Activated CD4-positive, CD25-positive, alpha-beta regulatory T cell treated with anti-CD3 and anti-CD28 coated beads, Interleukin-2, amount 50 U/mL, for 24 hours (primary cell): ENCODE measurements at regions not wholly inside any gene's neighbourhood (a gene's known extent, or its start where the extent isn't known, plus 50 kb on each side); places are given as distances from the start of the nearest gene placed in this dataset.

ENCODE experiments used
- ATAC-seq, 2 donors: fragments of 150-1000 bp; cut with Tn5 transposase; one replicate each; pipeline ENCODE4 v1.10.0; 2021; ENCODE audit warnings: mild to moderate bottlenecking in 1 of 2, moderate library complexity in 1 of 2

DNA sequence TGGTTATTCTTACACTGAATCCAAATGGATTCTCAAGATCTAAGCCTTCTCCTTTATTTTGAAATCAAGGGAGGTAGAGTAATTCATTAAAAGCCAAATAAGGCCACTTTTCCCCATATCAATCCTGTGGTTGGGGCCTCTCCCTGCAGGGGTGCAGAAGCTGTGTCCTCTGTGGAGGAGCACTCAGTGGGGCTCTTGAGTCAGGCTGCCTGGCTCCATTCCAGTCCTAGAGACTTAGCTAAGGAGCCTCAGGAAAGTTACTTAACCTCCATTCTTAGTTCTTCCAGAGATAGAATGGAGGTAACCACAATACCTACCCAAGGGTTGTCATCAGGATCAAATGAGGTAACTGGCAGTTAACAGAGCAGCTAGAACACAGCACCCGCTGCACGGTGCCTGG is 564.3 kb downstream of the CMPK2 start:
- no peak for ATAC-seq

DNA sequence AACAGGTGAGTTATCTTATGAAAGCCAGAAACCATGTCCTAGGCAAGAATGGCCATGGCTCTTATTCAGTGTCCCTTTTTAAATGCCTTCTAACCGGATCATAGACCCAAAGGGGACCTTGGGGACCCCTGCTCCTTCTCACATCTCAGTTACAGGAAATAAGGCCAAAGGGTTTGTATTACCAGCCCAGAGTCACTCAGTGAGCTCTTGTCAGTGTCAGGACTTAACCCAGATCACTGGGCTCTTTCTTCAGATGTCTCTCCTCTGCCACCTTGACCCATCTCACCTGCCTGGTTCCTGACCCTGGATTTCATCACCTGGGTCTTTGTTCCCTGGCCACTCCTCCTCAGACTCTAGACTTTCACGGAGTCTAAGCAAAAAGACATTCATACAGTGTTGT is 556.7 kb downstream of the CMPK2 start:
- ATAC-seq: no peak

DNA sequence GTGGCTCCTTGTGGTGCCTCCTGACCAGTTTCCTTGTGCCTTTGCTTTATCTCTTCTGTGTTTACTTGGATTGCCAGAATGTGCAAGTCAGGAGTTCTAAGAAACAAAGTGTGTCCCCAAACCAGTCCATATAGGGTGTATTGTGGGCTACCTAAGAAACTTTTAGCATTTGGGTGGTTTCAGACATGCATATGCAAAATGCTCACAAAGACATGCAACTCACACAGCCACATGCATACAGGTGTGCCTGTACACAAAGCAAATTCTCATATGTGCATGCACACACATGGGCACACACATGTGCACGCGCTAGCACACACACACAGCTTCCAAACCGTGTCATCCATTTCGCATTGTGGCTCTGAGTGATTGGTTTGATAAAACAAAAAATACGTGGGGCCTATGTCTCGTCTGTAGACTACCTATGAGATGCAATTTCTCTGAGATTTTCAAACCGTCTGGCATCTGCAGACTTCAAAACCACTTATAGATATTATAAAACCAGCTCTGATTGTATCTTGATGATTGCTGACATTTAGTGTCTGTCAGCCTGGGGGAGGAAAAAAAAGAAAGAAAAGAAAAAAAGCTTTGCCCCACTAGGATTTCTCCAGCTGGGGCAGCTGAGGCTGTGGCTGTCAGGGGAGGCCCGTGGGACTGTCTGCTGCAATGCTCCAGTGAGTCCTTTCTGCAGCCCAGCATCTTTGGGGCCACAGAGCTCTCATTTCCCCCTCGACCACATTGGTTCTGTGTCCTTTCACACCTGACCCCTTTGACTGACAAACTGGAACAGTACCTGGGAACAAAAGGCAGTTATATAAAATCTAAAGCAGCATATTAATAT is 556.1 kb downstream of the CMPK2 start:
- ATAC-seq: no peak

DNA sequence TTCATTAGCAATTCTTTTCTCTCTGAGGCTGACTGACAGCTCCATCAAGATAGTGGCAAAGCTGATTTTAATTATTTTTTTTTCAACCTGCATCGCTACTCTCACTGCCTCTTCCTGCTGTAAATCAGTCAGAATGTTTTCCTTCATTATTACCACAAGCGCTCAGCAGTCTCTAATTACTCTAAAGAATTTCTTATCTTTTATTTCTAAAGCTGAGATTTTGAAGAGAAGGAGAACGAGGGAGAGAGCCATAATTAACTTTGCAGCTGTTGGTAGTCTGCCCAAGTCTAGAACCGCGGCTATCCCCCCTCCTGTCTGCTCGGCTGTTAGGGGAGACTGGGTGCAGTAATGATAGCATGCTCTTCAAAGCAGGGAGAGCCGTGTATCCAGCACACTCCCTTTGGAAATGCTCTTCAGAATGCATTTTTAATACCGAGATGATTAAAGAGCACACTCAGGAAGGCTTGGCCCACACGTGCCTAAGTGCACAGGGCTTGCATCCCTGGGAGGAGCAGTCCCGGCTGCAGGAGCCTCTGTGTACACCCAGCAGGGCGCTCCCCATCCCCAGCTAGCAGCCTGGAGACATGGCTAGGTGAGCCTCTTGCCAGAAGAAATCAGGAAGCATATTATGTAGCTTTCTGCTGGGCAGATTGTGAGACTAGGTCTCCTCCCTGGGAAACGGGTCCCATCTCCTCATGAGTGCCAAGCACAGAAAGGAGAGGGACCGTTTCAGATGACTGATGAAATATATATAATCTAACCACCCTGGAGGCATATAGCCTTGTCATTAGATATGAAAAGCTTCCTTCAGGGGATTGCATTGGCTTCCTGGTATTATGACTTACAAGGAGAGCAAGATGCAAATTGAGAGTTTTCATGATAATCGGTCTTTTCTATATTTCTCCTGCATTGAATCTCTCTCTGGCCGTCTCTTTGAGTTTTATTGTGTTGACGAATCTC is 555.2 kb downstream of the CMPK2 start:
- ATAC-seq: no peak

DNA sequence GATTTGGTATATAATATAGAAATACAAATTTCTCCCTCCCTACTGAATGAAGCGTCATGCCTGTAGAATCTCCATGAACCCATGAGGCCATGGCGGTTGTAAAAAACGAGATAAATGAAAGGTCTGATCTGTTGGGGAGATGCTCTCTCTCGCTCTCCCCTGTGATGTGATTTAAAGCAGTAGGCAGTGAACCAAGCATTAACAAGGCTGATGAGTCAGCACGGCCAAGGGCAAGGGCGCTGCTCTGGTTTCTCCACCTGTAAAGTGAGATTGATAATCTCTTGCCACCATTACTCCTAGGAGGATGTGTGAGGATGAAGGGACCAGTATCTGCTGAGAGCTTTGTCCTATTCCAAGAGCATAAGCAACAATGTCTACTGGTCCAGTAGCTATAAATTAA is 553.3 kb downstream of the CMPK2 start:
- no peak for ATAC-seq

DNA sequence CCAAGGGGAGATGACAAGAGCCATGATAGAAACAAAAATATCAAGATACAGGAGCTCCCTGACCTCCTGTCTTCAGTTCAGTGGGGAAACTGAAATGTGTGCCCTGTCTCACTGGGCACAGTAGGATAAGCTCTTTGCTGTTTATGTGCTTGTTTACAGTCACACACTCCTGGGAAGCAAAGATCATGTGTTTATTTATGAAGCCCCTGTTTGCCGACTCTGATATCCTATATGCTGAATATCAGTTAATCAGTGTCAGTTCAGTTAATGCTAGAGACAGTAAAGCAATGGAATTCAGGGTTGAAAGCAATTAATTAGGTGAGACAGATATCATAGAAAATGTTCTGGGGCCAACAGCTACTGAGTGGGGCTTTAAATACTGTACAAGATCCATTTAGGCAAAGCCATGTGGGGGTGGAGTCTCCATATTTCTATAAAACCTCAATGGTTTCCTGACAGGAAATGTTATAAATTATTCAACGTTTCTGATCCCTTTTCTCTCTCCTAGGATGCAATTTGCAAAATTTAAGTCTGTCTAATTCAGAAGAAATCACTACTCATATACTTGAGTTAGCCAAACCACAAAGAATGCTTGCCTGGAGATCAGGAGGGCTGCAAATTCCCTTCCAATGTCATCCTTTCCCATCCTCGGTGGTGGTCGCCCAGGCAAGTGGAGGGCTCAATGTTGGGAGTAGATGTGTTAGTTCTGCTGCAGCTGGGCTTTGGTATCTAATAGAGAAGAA is 551.3 kb downstream of the CMPK2 start:
- no peak for ATAC-seq

DNA sequence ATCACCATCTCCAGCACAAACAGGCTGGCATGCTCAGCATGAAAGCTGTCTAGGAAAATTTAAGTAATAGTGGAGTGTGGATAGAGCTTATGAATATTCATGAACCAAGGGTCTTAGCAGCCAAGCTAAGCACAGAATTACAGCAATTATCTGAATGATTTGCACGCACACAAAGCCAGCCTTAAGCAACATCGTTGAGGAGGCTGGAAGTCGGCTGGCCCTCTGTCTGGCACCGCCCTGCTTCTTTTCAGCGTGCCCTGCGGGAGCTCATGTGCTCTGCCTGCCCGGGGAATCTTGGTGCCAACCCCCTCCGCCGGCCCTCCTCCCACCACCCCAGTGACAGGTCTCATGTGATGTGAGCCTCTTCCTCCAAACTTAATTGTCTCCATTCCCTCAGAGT is 540.1 kb downstream of the CMPK2 start:
- no peak for ATAC-seq

DNA sequence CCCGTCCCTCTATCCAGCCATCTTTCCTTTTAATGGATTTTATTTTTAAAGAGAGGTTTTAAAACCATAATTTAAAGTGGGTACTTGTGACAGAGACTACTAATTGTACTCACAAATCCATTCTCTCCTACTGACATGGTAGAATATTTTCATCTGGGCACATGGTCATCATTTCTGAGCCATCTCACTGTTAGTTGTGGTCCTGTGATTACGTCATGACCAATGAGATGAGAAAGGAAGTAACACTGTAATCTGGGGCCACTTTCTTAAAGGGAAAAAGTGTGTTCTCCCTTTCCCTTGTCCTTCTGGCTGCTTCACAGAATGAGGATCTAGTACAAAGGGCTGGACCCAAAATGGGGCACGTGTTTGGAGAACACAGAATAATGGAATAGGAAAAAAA is 538.7 kb downstream of the CMPK2 start:
- ATAC-seq: no peak

DNA sequence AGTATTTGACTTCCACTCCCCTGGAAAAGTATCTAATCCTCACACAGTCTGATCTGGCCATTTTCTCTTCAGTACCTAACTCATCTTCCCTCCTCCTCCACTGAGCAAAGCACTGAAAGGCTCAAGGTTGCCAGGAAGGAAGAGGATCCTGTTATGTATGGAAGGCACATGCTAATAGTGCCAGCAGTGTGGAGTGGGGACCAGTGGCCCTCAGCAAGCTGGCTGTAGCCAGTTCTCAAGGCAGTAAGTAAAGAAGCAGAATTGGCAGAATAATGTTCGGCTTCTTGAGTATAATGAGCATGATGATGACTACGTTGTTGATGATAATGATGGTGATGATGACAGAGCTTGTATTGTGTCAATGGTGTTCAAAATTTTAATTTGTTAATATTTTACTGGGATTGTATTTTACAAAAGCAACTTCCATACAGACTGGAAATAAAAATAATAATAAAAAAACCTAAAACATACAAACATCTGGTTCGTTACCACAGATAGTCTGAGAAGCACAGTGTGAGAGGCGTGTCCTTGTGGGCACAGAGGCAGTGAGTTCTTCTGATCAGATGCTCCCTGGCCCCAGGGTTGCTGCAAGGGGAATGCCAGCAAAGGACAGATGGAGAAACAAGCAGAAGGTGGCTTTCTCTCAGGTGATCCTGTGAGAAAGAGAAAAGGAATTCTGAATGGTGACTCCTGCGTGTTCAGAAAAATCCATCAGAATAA is 528.8 kb downstream of the CMPK2 start:
- ATAC-seq: no peak

DNA sequence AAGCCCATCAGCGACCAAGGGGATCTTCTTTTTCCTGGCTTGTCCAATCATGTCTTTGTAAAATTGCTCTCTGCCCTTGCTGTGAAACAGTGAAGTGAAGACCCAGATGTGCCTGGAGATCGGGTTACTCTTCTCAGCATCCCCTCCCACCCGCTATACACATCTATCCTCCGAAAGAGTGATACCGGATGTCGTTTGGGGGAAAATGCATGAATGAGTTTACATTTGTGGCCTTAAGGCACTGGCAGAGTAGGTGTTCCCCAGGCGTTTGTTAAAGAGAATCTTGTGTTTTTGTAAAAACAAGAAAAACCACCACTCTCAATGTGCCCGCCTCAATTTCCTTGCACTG is 528.3 kb downstream of the CMPK2 start:
- no peak for ATAC-seq

DNA sequence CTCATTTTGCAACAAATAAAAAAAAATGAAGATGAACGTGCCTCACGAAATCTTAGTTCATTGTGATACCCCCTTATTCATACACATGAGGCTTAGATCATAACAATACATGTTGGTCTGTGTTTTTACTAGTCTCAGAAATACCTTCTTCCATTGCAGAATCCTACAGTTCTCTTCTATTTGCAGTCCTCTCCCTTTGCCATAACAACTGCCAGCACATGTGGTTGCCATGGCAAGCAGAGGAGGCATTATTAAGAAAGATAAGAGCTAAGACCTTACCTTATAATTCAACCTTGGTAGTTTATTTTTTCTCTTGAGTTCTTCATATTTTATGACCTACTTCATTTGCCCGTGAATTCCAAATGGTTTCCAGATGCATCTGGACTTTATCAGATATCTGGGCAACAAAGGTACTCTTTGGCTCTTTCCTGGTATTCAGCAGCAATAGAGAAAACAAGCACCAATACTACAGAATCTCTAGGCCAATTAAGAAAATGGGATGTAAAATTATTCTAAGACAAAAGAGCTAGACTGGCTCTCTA is 524.0 kb downstream of the CMPK2 start:
- ATAC-seq: no peak

DNA sequence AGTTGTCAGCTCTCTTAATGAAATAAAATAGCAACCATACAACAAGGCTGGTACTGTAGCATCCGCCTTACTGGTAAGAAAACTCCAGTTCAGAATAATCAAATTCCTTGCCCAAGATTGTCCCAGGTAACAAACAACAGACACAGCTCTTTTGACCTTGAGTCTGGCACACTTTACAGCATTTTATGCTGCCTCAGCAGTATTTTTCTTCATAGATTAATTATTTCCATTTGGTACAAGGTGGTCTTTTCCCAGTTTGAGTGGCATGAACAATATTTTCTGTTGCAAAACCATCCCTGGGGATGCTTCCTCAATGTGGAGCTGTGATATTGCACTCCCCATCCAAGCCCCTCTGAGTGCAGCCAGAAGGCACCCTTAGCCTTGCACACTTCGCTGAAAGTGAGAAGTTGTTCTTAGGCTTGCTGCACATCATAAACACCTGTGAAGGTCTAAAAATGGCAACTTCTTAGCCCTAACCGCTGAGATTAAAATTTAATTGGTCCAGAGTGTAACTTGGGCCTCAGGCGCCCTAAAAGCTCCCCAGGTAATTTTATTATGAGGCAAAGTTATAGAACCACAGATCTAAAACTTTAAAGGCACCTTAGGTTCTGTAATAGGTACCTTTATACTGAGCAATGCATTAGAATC is 523.3 kb downstream of the CMPK2 start:
- ATAC-seq: no peak

DNA sequence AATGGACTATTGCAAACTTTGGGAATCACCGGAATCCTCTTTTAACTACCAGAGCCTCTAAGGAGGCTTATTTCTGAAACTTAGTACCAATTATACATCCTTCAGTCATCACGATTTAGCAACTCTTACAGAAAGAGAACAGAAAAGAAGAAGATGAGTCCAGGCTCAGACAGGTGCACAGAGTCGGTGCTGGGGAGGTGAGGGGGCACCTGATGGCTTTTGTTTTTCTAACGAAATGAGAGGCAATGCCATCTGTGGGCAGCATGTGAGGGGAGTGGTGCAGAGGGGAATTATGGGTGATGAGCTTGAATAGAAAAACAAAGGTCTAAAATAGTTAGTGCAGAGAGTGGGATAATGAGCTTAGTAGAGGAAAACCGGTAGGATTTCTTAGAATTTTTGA is 522.6 kb downstream of the CMPK2 start:
- no peak for ATAC-seq

DNA sequence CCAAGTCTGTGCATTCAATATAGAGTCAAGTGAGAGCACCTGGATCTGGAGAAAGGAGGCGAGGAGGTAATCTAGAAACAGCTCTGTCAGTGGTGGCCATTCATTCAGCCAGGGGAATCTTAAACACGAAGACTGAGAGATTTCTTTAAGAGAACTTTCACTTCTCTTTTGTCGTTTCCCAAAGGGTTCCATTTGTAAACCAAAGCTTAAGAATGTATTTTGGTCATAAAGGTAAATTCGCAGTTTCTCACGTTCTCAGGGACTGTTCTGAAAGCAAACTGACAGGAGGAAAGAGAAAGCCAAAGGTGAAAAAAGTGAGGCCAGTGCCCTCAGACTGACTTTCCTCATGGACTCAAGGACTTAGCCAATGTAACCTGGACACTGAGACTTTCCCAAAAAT is 513.5 kb downstream of the CMPK2 start:
- ATAC-seq: no peak

DNA sequence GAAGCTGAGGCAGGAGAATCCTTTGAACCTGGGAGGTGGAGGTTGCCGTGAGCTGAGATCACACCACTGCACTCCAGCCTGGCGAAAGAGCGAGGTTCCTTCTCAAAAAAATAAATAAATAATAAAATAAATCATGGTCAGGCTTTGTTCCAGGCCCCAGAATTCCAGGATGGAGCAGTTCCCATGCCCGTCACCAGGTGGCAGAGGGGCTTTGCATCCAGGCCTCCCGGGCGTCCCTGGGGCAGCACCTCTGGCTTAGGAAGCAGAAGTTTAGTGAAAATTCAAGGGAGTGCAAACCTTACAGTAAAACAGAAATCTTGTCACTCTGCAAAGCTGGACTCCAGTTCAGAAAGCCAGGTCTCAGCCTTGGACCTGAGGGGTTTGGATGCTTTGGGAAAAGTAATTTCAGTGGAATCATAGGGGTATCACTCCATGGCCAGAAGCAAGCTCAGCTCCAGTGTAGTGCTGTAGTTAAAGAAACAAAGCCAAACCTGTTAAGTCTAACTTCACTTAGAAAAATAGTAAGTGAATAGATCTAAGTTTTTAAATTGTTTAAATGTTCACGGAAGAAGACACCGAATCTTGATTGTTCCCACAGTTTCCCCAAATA is 512.7 kb downstream of the CMPK2 start:
- no peak for ATAC-seq

DNA sequence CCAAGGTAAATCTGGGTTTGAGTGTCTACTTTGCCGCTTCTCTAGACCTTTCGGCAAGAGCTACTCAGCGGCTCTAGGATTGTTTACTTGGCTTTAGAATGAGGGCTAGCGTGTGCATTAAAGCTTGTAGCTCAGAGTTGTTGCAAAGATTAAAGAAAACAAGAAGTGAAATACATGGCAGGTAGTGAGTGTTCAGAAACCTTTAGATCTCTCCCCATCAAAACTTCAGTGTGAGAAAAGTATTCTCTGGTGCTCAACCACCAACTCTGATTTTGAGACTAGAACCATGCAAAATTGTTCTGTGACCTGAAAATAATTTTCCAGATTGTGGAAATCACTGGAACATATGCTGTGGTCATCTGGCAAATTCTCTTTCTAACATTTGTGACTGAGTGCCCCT is 512.0 kb downstream of the CMPK2 start:
- no peak for ATAC-seq

DNA sequence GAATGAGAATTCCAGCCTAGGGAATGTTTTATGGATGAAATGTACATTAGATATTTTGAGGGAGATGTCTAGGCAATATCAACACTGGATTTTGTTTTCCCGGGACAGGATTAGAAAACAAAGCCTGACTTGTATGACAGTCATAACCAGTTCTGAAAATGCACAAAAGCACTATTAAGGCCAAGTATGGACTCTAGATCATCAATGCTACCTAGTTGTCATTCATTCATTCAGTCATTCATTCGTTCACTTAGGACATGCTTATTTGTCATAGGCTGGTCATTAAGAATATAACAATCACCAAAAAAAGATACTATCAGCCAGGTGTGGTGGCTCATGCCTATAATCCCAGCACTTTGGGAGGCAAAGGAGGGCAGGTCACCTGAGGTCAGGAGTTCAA is 511.2 kb downstream of the CMPK2 start:
- no peak for ATAC-seq

DNA sequence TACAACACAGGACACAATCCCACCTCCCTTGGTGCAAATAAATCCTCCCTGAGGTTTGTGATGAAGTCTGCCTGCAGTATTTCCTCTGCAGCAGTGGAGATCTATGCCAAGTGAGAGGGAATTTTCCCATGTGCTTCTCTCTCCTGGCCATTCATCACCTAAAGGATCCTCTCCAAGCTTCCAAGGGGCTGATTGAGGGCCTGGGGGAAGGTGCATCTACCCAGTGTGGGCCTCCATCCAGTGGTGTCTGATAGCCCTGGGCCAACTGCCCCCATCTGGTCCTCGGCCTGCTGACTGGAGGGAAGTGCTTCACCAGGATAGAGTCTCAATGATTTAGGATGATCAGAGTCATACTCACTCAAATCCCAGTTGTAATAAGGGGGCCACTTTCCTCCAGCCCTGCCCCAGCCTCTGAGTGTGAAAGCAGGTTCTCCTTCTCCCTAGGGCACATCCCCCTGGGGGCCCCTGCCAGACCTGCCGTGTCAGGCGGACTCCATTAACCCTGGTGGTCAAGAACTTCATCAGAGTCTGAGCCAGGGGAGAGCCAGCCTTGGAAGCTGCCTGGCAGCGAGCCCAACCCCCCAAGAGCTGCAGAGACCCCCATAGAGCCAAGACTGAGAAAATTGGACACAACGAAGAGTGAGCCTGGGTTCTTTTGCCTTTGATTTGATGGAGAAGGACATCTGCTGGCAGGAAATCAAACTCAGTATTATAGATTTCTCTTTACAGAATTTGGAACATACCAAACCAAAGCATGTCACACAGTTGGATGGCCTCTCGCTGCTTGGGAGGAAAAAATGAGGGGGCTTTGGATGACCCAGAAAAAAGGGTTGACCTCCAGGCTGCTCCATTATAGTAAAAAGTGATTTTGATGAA is 509.6 kb downstream of the CMPK2 start:
- ATAC-seq: peak in 1 of 2 donors; percentile 9

DNA sequence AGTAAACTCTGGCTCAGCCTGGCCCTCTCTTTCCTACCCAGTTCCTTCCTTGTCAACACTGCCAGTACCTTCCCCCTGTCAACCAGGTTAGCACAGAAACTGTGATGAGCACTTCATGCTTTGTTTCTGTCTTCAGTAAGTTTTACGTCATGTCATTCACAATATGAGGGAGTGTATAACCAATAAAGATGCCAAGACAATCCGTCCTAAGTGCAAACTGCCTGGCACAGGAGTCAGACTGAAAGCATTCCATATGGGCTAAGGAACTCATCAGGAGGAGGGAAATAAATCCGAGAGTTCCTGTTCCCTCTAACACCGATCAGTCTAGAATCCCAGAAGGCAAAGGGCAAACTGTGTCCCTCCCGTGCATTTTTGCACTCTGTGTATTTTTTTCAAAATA is 507.2 kb downstream of the CMPK2 start:
- ATAC-seq: no peak

DNA sequence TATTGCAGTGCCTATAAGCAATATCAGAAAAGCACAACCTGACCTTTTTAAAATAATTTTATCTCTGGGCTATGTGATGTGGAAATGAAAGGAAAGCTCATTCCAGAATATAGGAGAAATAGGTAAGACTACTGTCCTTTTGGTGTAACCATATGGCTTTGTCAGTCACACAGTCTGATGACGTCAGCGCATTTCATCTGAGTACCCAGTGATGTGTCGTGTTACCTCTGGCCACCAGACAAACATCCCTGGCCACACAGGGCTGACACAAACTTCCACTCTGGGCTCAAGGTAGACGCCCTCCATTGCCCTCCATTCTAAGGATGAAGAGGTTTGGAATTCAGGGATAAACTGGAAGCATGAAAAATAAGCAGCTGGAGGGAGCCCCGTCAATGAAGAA is 506.7 kb downstream of the CMPK2 start:
- ATAC-seq: no peak
